Adipocyte (in vitro differentiated cells): ENCODE measurements at regions not wholly inside any gene's neighbourhood (a gene's known extent, or its start where the extent isn't known, plus 50 kb on each side); places are given as distances from the start of the nearest gene placed in this dataset.

Source experiments
- DNase-seq: peaks from one replicate; pipeline ENCODE4 v3.0.0-alpha.2; 2015; ENCODE audit warnings: low read depth
- H3K27me3 ChIP-seq: replicated peaks from 2 replicates; pipeline ENCODE4 v1.7.0; 2013; ENCODE audit warnings: mild to moderate bottlenecking, low read length, moderate library complexity; ENCODE audit not compliant: control insufficient read depth, insufficient read depth
- H3K36me3 ChIP-seq: 2 replicates; pipeline ENCODE4 v1.7.0; 2013; ENCODE audit warnings: low read length, mild to moderate bottlenecking, moderate library complexity; ENCODE audit not compliant: control insufficient read depth, insufficient read depth, severe bottlenecking
- H3K4me1 ChIP-seq: 2 replicates; pipeline ENCODE4 v1.7.0; 2013; ENCODE audit warnings: mild to moderate bottlenecking, low read length, moderate library complexity; ENCODE audit not compliant: control insufficient read depth, insufficient read depth
- H3K4me3 ChIP-seq: 2 replicates; pipeline ENCODE4 v1.7.0; 2013; ENCODE audit warnings: mild to moderate bottlenecking, low read length, moderate library complexity
- H3K9ac ChIP-seq: 2 replicates; pipeline ENCODE4 v1.7.0; 2013; ENCODE audit warnings: mild to moderate bottlenecking, low read length, moderate library complexity
- H3K9me3 ChIP-seq: 2 replicates; pipeline ENCODE4 v1.7.0; 2013; ENCODE audit warnings: mild to moderate bottlenecking, low read length, moderate library complexity; ENCODE audit not compliant: control insufficient read depth

- no peak for DNase-seq
These were observed 56.3 kb upstream of the GALNT2 start for GRCh38 chr1:230010603-230011332.

GRCh38 chr1:230011333-230012092, 55.5 kb upstream of the GALNT2 start:
- H3K4me3 ChIP-seq = peak overlapping the region; percentile 20
- H3K4me1 ChIP-seq = peaks cover 28% of the 10 kb centered on the region
- no peaks in the 10 kb centered on the region for H3K9me3 ChIP-seq
- no peak for DNase-seq
- peaks cover 6% of the 10 kb centered on the region for H3K27me3 ChIP-seq
- H3K36me3 ChIP-seq = no peaks in the 10 kb centered on the region
- H3K9ac ChIP-seq = no peak overlapping the region

More at GRCh38 chr1:230010603-230011332, 56.3 kb upstream of the GALNT2 start:
- Histone ChIP-seq H3K36me3 (no peaks in the 10 kb centered on the region), H3K9me3 (no peaks in the 10 kb centered on the region), H3K9ac (no peak overlapping the region), H3K4me1 (peaks cover 28% of the 10 kb centered on the region), H3K27me3 (peaks cover 10% of the 10 kb centered on the region), H3K4me3 (no peak overlapping the region)

GRCh38 chr1:230012093-230012393, 55.0 kb upstream of the GALNT2 start:
- Histone ChIP-seq H3K9ac (no peak overlapping the region), H3K4me3 (peak overlapping the region; percentile 21), H3K4me1 (peaks cover 28% of the 10 kb centered on the region), H3K9me3 (no peaks in the 10 kb centered on the region), H3K27me3 (peaks cover 4% of the 10 kb centered on the region), H3K36me3 (no peaks in the 10 kb centered on the region)
- DNase-seq = no peak

- no peaks in the 10 kb centered on the region for H3K36me3 ChIP-seq
These were observed 54.3 kb upstream of the GALNT2 start for GRCh38 chr1:230012741-230013140.

GRCh38 chr1:230016159-230016558, 50.9 kb upstream of the GALNT2 start:
- H3K27me3 ChIP-seq = peaks cover 6% of the 10 kb centered on the region
- DNase-seq = no peak
- H3K36me3 ChIP-seq = no peaks in the 10 kb centered on the region
- H3K4me1 ChIP-seq = peaks cover 18% of the 10 kb centered on the region
- H3K4me3 ChIP-seq = no peak overlapping the region
- H3K9ac ChIP-seq = no peak overlapping the region
- no peaks in the 10 kb centered on the region for H3K9me3 ChIP-seq

More at GRCh38 chr1:230012741-230013140, 54.3 kb upstream of the GALNT2 start:
- Histone ChIP-seq H3K4me1 (peaks cover 28% of the 10 kb centered on the region), H3K9ac (no peak overlapping the region), H3K9me3 (no peaks in the 10 kb centered on the region), H3K27me3 (peaks cover 2% of the 10 kb centered on the region), H3K4me3 (no peak overlapping the region)
- DNase-seq = no peak
